Memory B cell (primary cell): ENCODE measurements at regions not wholly inside any gene's neighbourhood (a gene's known extent, or its start where the extent isn't known, plus 50 kb on each side); places are given as distances from the start of the nearest gene placed in this dataset.

Experiments
- ATAC-seq: fragments of 150-1000 bp; cut with Tn5 transposase; 2 replicates; pipeline ENCODE4 v1.10.0; 2021; ENCODE audit warnings: low read depth, mild to moderate bottlenecking, moderate library complexity
- DNase-seq, 2 donors: peaks; one replicate each; pipeline ENCODE4 v3.0.0; 2022; ENCODE audit warnings: low spot score in 2 of 2
- H3K27ac Mint-ChIP-seq: one replicate; pipeline ENCODE4 v1.8.0; 2022; ENCODE audit warnings: mild to moderate bottlenecking, moderate library complexity, mixed read lengths
- H3K27me3 Mint-ChIP-seq: one replicate; pipeline ENCODE4 v1.8.0; 2022; ENCODE audit warnings: mixed read lengths
- H3K36me3 Mint-ChIP-seq: one replicate; pipeline ENCODE4 v1.8.0; 2022; ENCODE audit warnings: mild to moderate bottlenecking, mixed read lengths
- H3K4me1 Mint-ChIP-seq: one replicate; pipeline ENCODE4 v1.8.0; 2022; ENCODE audit warnings: mixed read lengths
- H3K4me3 Mint-ChIP-seq: one replicate; pipeline ENCODE4 v1.8.0; 2022; ENCODE audit warnings: mild to moderate bottlenecking, moderate library complexity, mixed read lengths
- H3K9me3 Mint-ChIP-seq: one replicate; pipeline ENCODE4 v1.8.0; 2022; ENCODE audit warnings: mixed read lengths

DNA sequence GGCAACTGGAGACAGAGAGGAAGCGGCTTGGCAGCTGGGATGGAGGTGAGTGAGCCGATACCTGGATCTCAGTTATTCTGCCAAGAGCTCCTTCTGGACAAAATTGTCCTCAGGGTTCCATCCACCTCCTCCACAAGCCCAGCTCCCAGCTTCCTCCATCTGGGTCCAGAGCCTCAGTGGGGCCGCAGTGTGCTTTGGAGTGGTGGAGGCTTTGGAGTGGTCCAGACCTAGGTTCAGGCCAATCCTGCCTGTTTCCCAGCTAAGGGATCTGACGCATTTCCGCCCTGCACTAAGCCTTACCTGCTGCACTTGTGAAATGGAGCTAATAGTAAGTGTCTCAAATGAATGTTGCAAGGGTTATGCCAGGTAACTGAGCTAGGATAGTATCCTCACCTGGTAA is 355.7 kb upstream of the SHH start:
- DNase-seq (no peak), ATAC-seq (no peak)
- Mint-ChIP-seq H3K36me3 (no peaks in the 10 kb centered on the region), H3K4me3 (no peak overlapping the region), H3K27ac (no peak overlapping the region), H3K9me3 (no peaks in the 10 kb centered on the region), H3K4me1 (no peaks in the 10 kb centered on the region), H3K27me3 (no peaks in the 10 kb centered on the region)

DNA sequence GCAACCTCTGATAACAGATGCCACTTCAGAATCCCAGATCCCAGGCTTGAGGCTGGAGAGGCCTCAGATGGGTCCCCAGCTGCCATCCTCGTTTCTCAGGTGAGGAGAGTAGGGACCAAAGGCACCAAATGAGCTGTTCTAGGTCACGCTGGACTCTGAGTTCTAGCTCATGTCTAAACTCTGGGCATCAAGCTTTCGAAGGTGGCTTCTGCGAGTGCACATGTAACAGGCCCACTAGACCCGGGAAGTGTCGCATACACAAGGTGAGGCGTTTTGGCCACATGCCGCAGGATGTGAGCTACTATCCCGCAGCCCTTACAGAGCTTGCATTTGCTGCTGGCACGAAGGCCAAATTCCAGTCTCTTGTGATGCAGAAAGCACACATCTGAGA is 355.1 kb upstream of the SHH start:
- Mint-ChIP-seq H3K4me3 (no peak overlapping the region), H3K9me3 (peaks cover 2% of the 10 kb centered on the region), H3K36me3 (no peaks in the 10 kb centered on the region), H3K27me3 (no peaks in the 10 kb centered on the region), H3K27ac (no peak overlapping the region), H3K4me1 (no peaks in the 10 kb centered on the region)
- DNase-seq (no peak), ATAC-seq (no peak)

DNA sequence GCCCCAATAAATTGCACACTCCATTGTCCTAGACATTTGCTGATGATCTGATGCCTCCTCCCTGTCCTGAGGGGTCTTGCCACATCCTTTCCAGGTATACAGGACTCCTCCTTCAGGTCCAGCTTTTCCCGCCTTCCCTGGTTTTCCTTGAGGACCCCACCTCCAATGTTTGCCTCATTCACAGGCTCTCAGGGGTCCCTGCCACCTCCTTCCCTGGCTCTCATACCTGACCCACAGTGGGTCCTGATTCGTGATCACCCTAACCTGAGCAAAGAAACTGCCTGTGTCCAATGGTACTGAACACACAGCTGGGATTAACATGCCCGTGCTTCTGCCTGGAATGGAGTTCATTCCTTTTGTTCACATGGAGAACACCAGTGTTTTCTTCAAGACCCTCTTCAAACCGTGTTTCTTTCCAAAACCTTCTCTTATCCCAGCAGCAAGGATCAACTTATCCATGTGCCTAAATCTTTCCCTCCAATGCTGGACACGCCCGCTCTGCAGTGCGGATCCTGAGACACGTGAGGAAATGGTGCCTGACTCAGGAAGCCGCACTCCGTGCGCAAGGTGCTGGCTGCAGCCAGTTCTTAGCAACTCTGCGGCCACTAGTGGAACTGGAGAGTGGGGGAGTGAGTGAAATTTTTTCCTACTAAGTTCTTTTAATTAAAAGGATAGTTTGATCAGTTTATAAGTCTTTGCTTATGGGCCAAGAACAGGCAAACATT is 354.6 kb upstream of the SHH start:
- Mint-ChIP-seq H3K27me3 (no peaks in the 10 kb centered on the region), H3K27ac (no peak overlapping the region), H3K4me1 (no peaks in the 10 kb centered on the region), H3K36me3 (no peaks in the 10 kb centered on the region), H3K4me3 (no peak overlapping the region), H3K9me3 (peaks cover 2% of the 10 kb centered on the region)
- DNase-seq (no peak), ATAC-seq (no peak)

DNA sequence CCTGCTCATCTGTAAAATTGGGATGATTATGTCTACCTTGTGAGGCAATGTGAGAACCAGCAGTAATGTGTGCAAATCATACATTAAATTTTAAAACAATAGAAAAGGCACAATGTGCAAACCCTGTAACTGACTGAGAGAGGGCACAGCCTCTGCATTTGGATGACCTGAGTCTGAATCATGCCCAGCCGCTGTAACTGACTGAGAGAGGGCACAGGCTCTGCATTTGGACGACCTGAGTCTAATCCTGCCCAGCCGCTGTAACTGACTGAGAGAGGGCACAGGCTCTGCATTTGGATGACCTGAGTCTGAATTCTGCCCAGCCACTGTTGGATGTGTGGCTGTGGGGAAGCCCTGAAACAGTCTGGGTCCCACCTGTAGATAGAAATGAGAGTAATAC is 351.5 kb upstream of the SHH start:
- Mint-ChIP-seq H3K4me1 (no peaks in the 10 kb centered on the region), H3K36me3 (no peaks in the 10 kb centered on the region), H3K9me3 (peaks cover 2% of the 10 kb centered on the region), H3K27ac (no peak overlapping the region), H3K4me3 (no peak overlapping the region), H3K27me3 (no peaks in the 10 kb centered on the region)
- ATAC-seq (no peak), DNase-seq (no peak)

DNA sequence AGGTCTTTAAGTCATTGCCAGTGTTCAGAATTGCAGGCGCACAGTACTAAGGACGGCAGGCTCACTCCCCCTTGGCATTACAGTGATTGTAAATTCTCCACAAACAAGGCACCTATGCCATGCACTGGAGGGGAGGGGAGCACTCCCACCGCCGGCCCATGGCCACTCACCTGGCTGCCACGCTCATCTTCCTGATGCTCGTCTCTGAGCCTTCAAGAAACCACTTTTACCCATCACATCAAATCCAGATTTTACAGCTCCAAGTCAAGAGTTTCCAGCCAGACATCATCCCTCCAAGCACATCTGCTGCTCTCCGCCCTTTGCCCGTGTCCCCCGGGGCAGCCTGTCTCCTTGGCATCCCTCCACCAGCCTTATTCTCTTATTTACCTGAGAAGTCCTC is 350.2 kb upstream of the SHH start:
- H3K27me3 Mint-ChIP-seq, result no peaks in the 10 kb centered on the region
- H3K36me3 Mint-ChIP-seq, result no peaks in the 10 kb centered on the region
- H3K4me3 Mint-ChIP-seq, result no peak overlapping the region
- no peak overlapping the region for H3K27ac Mint-ChIP-seq
- no peaks in the 10 kb centered on the region for H3K4me1 Mint-ChIP-seq
- no peak for DNase-seq
- no peak for ATAC-seq
- H3K9me3 Mint-ChIP-seq, result peaks cover 2% of the 10 kb centered on the region

DNA sequence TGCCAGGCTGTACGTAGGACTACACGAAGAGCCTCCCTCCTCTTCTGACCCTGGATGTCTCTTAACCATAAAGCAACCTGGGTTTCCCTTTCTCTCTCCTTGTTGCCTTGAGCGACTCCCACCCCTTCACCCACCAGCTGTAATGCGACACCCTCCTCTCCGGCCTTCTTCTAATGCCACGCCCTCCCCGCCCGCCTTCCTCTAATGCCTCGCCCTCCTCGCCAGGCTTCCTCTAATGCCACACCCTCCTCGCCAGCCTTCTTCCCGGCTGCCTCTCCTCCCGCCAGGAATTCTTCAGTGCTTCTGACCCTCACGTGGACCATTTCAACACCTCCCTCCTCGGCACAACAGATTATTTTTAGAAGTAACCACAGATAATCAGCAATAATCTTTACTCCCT is 348.5 kb upstream of the SHH start:
- no peaks in the 10 kb centered on the region for H3K4me1 Mint-ChIP-seq
- ATAC-seq, result no peak
- H3K27ac Mint-ChIP-seq, result no peak overlapping the region
- peaks cover 1% of the 10 kb centered on the region for H3K27me3 Mint-ChIP-seq
- peaks cover 2% of the 10 kb centered on the region for H3K9me3 Mint-ChIP-seq
- DNase-seq, result no peak
- H3K36me3 Mint-ChIP-seq, result no peaks in the 10 kb centered on the region
- H3K4me3 Mint-ChIP-seq, result no peak overlapping the region

DNA sequence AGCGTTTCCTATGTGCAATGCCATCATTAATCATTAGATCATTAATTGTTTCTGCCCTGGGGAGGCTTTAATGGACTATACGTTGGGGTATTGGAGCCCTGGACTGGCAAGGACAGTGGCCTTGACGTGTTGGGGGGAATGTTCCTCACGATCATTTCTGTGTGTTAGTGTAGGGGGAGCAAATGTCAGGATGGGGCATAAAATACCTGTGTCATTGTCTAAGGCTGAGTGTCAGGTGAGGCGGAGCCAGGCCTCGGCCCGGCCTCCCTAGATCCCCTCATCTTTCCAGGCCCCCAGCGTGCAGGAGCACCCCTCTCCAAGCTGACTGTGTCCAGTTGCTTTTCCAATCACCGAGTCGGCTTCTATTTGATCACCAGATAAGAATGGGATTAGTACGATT is 346.4 kb upstream of the SHH start:
- DNase-seq (no peak), ATAC-seq (no peak)
- Mint-ChIP-seq H3K27ac (no peak overlapping the region), H3K9me3 (peaks cover 2% of the 10 kb centered on the region), H3K36me3 (no peaks in the 10 kb centered on the region), H3K27me3 (peaks cover 1% of the 10 kb centered on the region), H3K4me1 (no peaks in the 10 kb centered on the region), H3K4me3 (no peak overlapping the region)

DNA sequence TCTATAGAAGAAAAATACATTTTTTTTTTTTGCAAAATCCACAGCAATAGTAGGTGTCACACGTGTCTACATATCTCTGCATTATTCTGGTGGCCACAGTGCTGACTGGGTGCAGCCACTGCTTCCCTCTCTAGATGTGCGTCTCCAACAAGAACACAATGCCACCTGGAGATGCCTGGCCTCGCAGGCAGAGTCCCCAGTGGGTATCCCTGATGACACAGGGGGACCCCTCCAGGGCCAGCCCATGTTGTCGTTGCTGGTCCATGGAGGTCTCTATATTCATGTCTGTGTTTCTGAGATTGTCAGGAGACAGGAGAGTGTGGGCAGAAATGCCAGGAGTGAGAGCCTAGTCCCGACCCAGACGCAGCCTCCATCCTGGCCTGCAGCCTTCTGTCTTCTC is 345.9 kb upstream of the SHH start:
- no peak overlapping the region for H3K4me3 Mint-ChIP-seq
- H3K4me1 Mint-ChIP-seq, result no peaks in the 10 kb centered on the region
- peaks cover 2% of the 10 kb centered on the region for H3K9me3 Mint-ChIP-seq
- DNase-seq (no peak), ATAC-seq (no peak)
- no peak overlapping the region for H3K27ac Mint-ChIP-seq
- H3K36me3 Mint-ChIP-seq, result no peaks in the 10 kb centered on the region
- H3K27me3 Mint-ChIP-seq, result peaks cover 1% of the 10 kb centered on the region

DNA sequence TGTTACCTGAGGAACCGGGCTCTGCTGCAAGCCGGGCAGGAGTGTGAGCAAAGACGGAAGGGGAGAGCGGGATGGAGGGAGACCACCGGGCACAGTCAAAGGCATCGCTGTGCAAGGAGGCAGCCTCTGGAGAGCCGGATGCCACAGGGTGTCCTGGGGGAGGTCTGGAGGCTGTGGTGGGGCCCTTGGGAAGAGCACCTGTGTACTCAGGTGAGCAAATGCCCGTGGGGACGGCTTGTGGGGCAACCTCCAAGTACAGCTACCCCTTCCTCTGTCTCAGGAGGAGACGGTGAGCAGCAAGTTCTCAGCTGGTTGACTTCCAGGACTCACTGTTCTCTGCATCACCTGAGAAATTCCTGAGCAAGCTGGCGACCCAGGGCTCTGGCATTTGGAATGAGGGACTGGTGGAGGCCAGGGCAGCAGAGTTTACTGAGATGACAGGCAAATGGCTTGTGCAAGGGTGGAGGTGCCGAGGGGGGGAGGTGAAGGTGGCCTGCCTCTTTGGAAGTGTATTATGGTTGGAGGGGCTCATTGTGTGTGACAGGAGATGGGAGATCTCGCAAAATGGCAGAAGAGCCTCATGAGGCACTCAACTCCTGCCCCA is 345.2 kb upstream of the SHH start:
- ATAC-seq (no peak), DNase-seq (no peak)
- peaks cover 1% of the 10 kb centered on the region for H3K27me3 Mint-ChIP-seq
- H3K9me3 Mint-ChIP-seq, result no peaks in the 10 kb centered on the region
- H3K4me3 Mint-ChIP-seq, result no peak overlapping the region
- no peak overlapping the region for H3K27ac Mint-ChIP-seq
- no peaks in the 10 kb centered on the region for H3K4me1 Mint-ChIP-seq
- H3K36me3 Mint-ChIP-seq, result no peaks in the 10 kb centered on the region

DNA sequence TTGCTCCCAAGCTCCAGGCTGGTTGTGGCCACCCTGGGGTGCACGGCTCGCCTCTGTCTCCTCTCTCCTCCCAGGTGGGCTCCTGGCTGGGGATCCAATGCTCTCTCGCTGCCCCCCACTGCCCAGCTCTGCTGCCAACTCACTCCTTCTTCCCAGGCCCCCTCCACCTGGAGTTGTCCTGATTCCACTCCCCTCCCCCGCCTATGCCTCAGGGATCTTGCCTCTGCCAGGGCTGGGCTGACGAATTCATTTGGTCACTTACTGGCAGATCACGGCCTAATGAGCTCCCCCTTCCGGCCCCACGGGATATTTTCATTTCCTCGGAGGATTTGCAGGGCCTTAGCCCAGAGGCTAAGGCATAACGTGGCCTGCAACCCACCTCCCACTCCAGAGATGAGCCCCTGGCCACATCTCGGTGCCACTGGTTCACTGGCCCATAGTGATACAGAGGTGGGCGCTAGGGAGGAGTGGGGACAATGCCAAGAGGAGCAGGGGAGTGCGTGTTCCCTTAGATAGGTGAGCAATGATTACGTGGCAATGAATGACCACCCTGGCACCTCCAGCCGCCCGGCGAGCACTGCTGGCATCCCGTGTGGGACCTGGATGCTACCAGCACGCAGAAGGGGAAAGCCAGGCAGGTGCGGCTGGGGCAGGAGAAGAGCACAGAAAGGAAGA is 344.6 kb upstream of the SHH start:
- Mint-ChIP-seq H3K4me3 (no peak overlapping the region), H3K27me3 (peaks cover 1% of the 10 kb centered on the region), H3K9me3 (no peaks in the 10 kb centered on the region), H3K27ac (no peak overlapping the region), H3K36me3 (no peaks in the 10 kb centered on the region), H3K4me1 (no peaks in the 10 kb centered on the region)
- ATAC-seq (no peak), DNase-seq (no peak)

DNA sequence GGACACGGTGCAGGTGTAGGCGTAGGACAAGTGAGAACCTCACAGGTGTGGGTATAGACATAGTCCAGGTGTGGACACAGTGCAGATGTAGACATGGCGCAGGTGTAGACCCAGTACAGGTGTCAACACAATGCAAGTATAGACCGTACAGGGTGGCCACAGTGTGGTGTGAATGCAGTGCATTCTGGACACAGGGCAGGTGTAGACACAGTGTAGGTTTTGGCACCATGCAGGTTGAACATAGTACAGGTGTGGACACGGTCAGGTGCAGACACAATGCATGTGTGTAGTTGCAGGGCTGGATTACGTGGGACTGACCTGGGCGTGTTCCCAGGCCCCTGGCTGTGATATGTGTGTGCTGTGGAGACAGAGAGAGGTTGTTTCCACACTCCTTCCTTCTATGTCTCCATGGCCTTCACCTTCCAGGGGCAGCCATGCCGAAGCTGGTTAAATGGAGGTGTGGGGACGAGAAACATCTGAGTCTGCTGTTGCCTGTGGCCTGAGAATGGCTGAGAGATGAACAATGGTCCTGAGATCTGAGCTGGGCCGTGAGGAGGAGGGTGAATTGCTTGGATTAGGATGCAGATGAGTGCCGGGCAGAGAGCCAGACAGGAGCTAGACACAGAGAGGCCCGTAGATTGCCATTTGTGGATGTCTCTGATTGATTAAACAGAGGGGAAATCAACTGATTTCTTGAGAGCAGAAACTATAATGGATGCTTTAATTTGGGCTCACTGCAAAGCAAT is 343.9 kb upstream of the SHH start:
- no peak for ATAC-seq
- Mint-ChIP-seq H3K4me1 (no peaks in the 10 kb centered on the region), H3K27me3 (peaks cover 2% of the 10 kb centered on the region)

DNA sequence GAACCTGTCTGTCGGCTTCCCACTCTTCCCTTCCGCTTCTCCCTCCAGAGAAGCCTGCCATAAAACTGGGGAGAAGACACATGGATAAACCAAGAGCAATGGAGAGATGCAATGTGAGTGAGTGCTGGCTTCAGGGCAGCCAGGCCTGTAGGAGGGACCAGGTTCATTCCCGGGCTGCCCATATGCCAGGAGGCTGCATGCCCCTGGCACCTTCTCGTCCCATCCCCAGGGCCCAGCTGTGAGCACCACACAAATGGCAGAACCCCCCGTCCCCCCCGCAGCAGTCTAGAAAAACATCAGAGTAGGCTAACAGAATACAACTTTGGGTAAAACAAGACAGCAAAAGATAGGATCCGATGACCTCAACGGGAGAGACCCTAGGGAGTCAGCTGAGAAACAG is 341.3 kb upstream of the SHH start:
- Mint-ChIP-seq H3K27ac (no peak overlapping the region), H3K27me3 (peaks cover 5% of the 10 kb centered on the region), H3K4me1 (no peaks in the 10 kb centered on the region), H3K9me3 (no peaks in the 10 kb centered on the region), H3K4me3 (no peak overlapping the region), H3K36me3 (no peaks in the 10 kb centered on the region)
- DNase-seq (no peak), ATAC-seq (no peak)

More for the DNA sequence above, 343.9 kb upstream of the SHH start:
- no peak overlapping the region for H3K27ac Mint-ChIP-seq
- no peaks in the 10 kb centered on the region for H3K36me3 Mint-ChIP-seq
- no peaks in the 10 kb centered on the region for H3K9me3 Mint-ChIP-seq
- no peak overlapping the region for H3K4me3 Mint-ChIP-seq
- no peak for DNase-seq

DNA sequence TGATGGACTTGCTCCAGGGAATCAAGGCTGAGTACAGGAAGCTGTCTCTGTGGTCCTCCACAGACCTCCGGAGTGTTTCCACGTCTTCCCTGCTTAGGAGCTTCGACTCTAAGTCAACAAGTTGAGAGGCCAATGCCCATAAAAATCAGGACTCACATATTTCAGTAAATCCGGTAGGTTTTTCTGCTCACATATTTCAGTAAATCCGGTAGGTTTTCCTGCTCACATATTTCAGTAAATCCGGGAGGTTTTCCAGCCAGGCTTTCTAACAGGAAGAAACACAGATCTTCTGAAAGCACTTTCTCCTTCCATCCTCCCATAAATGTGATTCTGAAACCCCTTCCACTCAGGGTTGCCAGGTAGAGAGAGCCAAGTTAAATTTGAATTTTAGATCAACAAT is 340.1 kb upstream of the SHH start:
- H3K36me3 Mint-ChIP-seq, result no peaks in the 10 kb centered on the region
- no peak for ATAC-seq
- no peaks in the 10 kb centered on the region for H3K9me3 Mint-ChIP-seq
- no peak overlapping the region for H3K27ac Mint-ChIP-seq
- no peak overlapping the region for H3K4me3 Mint-ChIP-seq
- H3K4me1 Mint-ChIP-seq, result no peaks in the 10 kb centered on the region
- DNase-seq, result no peak
- H3K27me3 Mint-ChIP-seq, result peaks cover 5% of the 10 kb centered on the region

DNA sequence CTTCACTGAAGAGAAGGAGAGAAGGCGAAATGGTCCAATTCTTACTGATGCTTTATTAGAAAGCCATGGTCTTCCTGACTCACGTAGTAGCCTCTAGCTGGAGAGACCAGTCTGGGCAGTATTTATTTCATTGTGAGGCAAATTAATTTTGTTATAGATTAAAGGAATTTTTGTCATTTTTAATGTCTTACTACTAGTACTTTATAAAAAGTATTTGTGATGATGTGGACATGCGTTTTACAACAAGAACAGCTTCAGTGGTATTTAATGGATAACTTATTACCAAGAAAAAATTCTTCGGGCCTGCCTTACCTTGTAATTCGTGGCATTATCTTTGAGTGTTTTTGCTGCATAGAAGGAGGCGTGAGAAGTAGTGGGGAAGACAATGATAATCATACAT is 339.4 kb upstream of the SHH start:
- Mint-ChIP-seq H3K4me3 (no peak overlapping the region), H3K27ac (no peak overlapping the region), H3K36me3 (no peaks in the 10 kb centered on the region), H3K4me1 (no peaks in the 10 kb centered on the region), H3K9me3 (no peaks in the 10 kb centered on the region), H3K27me3 (peaks cover 4% of the 10 kb centered on the region)
- ATAC-seq (no peak), DNase-seq (no peak)
